PC-3 (cell line): ENCODE measurements at regions not wholly inside any gene's neighbourhood (a gene's known extent, or its start where the extent isn't known, plus 50 kb on each side); places are given as distances from the start of the nearest gene placed in this dataset.

Experiments
- ATAC-seq: fragments of 200-7000 bp; cut with Tn5 transposase; 2 replicates; pipeline ENCODE4 v1.9.1; 2020; ENCODE audit warnings: mild to moderate bottlenecking, moderate library complexity
- BruUV-seq: library from RNA; stranded (reverse); fragments of 400-500 nt; replicated peaks from 2 replicates; lab custom pipeline; 2021; lab: Mats Ljungman, UMichigan
- CTCF ChIA-PET: fragments of 300-600 bp; sonication (Branson Sonifier 250); formaldehyde crosslinking; loops from one replicate; lab custom pipeline; 2022; ENCODE audit warnings: antibody characterized with exemption; lab: Charles Lee
- POLR2A ChIA-PET: fragments of 300-600 bp; sonication (Branson Sonifier 250); formaldehyde crosslinking; loops from one replicate; lab custom pipeline; 2022; ENCODE audit warnings: antibody characterized with exemption; ENCODE audit not compliant: unreplicated experiment; lab: Charles Lee
- DNase-seq: peaks from one replicate; pipeline ENCODE4 v3.0.0-alpha.2; 2015
- H2AFZ ChIP-seq: fragments of 300-600 bp; sonication (generic); 2 replicates; pipeline ENCODE4 v1.6.0; 2016; ENCODE audit warnings: antibody characterized with exemption, low read length
- H3F3A ChIP-seq: fragments of 300-600 bp; sonication (generic); one replicate; pipeline ENCODE4 v1.6.0; 2017; ENCODE audit warnings: antibody characterized with exemption, low read length, control low read depth, mild to moderate bottlenecking; ENCODE audit not compliant: unreplicated experiment
- H3K27ac ChIP-seq: fragments of 300-600 bp; sonication (generic); 2 replicates; pipeline ENCODE4 v1.5.1; 2016; ENCODE audit warnings: mild to moderate bottlenecking, low read length
- H3K27me3 ChIP-seq: fragments of 300-600 bp; sonication (generic); 2 replicates; pipeline ENCODE4 v1.6.1; 2016; ENCODE audit warnings: low read length, mixed read lengths
- H3K36me3 ChIP-seq: fragments of 300-600 bp; sonication (generic); 2 replicates; pipeline ENCODE4 v1.6.1; 2016; ENCODE audit warnings: low read depth, mixed run types, low read length, mixed read lengths
- H3K4me1 ChIP-seq: fragments of 300-600 bp; sonication (generic); 2 replicates; pipeline ENCODE4 v1.5.1; 2016; ENCODE audit warnings: low read length; ENCODE audit not compliant: insufficient read depth
- H3K4me2 ChIP-seq: fragments of 300-600 bp; sonication (generic); 2 replicates; pipeline ENCODE4 v1.6.0; 2016; ENCODE audit warnings: low read length
- H3K4me3 ChIP-seq: fragments of 300-600 bp; sonication (generic); 2 replicates; pipeline ENCODE4 v1.5.1; 2016; ENCODE audit warnings: mild to moderate bottlenecking, low read length, mixed read lengths
- H3K79me2 ChIP-seq: fragments of 300-600 bp; sonication (generic); 2 replicates; pipeline ENCODE4 v1.6.1; 2017; ENCODE audit warnings: low read length, mixed read lengths
- H3K9ac ChIP-seq: fragments of 300-600 bp; sonication (generic); 2 replicates; pipeline ENCODE4 v1.6.0; 2016; ENCODE audit warnings: mild to moderate bottlenecking, low read length
- H3K9me2 ChIP-seq: fragments of 300-600 bp; sonication (generic); replicated peaks from 2 replicates; pipeline ENCODE4 v1.6.1; 2016; ENCODE audit warnings: mixed run types, low read length, mixed read lengths
- H3K9me3 ChIP-seq: fragments of 300-600 bp; sonication (generic); 2 replicates; pipeline ENCODE4 v1.6.1; 2016; ENCODE audit warnings: low read length, mixed read lengths
- H4K20me1 ChIP-seq: fragments of 300-600 bp; sonication (generic); 2 replicates; pipeline ENCODE4 v1.6.1; 2016; ENCODE audit warnings: low read length, mixed read lengths
- CTCF ChIP-seq: fragments of 300-600 bp; sonication (generic); conservative IDR thresholded peaks from 2 replicates; pipeline ENCODE4 v1.5.1; 2017; ENCODE audit warnings: antibody characterized with exemption, low read depth, mild to moderate bottlenecking, low read length
- EZH2 ChIP-seq: fragments of 300-600 bp; sonication (generic); IDR thresholded peaks from one replicate; pipeline ENCODE4 v1.6.1; 2017; ENCODE audit warnings: antibody characterized with exemption, mild to moderate bottlenecking, low read length; ENCODE audit not compliant: unreplicated experiment
- EZH2phosphoT487 ChIP-seq: fragments of 300-600 bp; sonication (generic); IDR thresholded peaks from 2 replicates; pipeline ENCODE4 v1.6.1; 2018; ENCODE audit warnings: mild to moderate bottlenecking, antibody characterized with exemption, low read length, borderline replicate concordance
- intact Hi-C: fragments of 100-400 bp; cut with micrococcal nuclease; formaldehyde crosslinking; loops from 2 replicates; pipeline ENCODE4 v1.9.0; 2023

- POLR2A ChIA-PET, result no interaction called here
- Histone ChIP-seq H3K36me3 (peaks cover 3% of the 10 kb centered on the region; the same call in 1 of the 2 replicates), H2AFZ (no peak overlapping the region), H3K4me3 (no peak overlapping the region), H3K9me3 (no peaks in the 10 kb centered on the region), H4K20me1 (no peaks in the 10 kb centered on the region), H3K4me1 (peaks cover 14% of the 10 kb centered on the region), H3F3A (no peaks in the 10 kb centered on the region), H3K9ac (no peak overlapping the region), H3K79me2 (peaks cover 24% of the 10 kb centered on the region; the same call in 1 of the 2 replicates), H3K4me2 (no peak overlapping the region), H3K9me2 (no peaks in the 10 kb centered on the region), H3K27me3 (no peaks in the 10 kb centered on the region), H3K27ac (no peak overlapping the region)
- TF ChIP-seq EZH2 (no peak), CTCF (no peak), EZH2phosphoT487 (no peak)
- intact Hi-C loops, result no loop called here
- CTCF ChIA-PET, result no interaction called here
- ATAC-seq (no peak), DNase-seq (no peak)
- BruUV-seq, result no TSS peak
Observed at GRCh38 chrX:10038585-10038984, 71.4 kb downstream of the CLDN34 start.

GRCh38 chrX:10039821-10040793 lies 72.9 kb downstream of the CLDN34 start:
- TF ChIP-seq EZH2phosphoT487 (no peak), CTCF (no peak), EZH2 (no peak)
- no TSS peak for BruUV-seq
- intact Hi-C loops, result no loop called here
- POLR2A ChIA-PET, result no interaction called here
- Histone ChIP-seq H3K36me3 (peaks cover 3% of the 10 kb centered on the region; the same call in 1 of the 2 replicates), H2AFZ (no peak overlapping the region), H3F3A (no peaks in the 10 kb centered on the region), H3K9ac (no peak overlapping the region), H3K4me3 (no peak overlapping the region), H4K20me1 (no peaks in the 10 kb centered on the region), H3K9me3 (no peaks in the 10 kb centered on the region), H3K4me2 (no peak overlapping the region), H3K9me2 (no peaks in the 10 kb centered on the region), H3K27ac (no peak overlapping the region), H3K4me1 (peaks cover 8% of the 10 kb centered on the region; the same call in 1 of the 2 replicates), H3K27me3 (no peaks in the 10 kb centered on the region), H3K79me2 (peaks cover 12% of the 10 kb centered on the region; the same call in 1 of the 2 replicates)
- DNase-seq, result peak; percentile 55
- CTCF ChIA-PET, result no interaction called here
- ATAC-seq, result peak; percentile 59

- H3K4me2 ChIP-seq, result no peak overlapping the region
- 0 out of 2 replicates have a peak, but pooled peaks cover 10% of the 10 kb centered on the region for H3K79me2 ChIP-seq
- ChIA-PET CTCF (no interaction called here), POLR2A (no interaction called here)
- no peaks in the 10 kb centered on the region for H3K9me2 ChIP-seq
- no peaks in the 10 kb centered on the region for H3F3A ChIP-seq
- peaks cover 8% of the 10 kb centered on the region; the same call in 1 of the 2 replicates for H3K4me1 ChIP-seq
- H4K20me1 ChIP-seq, result no peaks in the 10 kb centered on the region
- no peaks in the 10 kb centered on the region for H3K9me3 ChIP-seq
- no peak for ATAC-seq
- H3K36me3 ChIP-seq, result peaks cover 3% of the 10 kb centered on the region; the same call in 1 of the 2 replicates
- no peak overlapping the region for H3K4me3 ChIP-seq
- H3K9ac ChIP-seq, result no peak overlapping the region
- no peak for DNase-seq
- no peaks in the 10 kb centered on the region for H3K27me3 ChIP-seq
- intact Hi-C loops, result no loop called here
- H2AFZ ChIP-seq, result no peak overlapping the region
- H3K27ac ChIP-seq, result no peak overlapping the region
- TF ChIP-seq CTCF, result no peak
- no peak for TF ChIP-seq EZH2
- TF ChIP-seq EZH2phosphoT487, result no peak
- BruUV-seq, result no TSS peak
Observed at GRCh38 chrX:10040961-10041360, 73.8 kb downstream of the CLDN34 start.
